OCI-LY1 (cell line): ENCODE measurements at regions not wholly inside any gene's neighbourhood (a gene's known extent, or its start where the extent isn't known, plus 50 kb on each side); places are given as distances from the start of the nearest gene placed in this dataset.

Source experiments
- CTCF ChIP-seq: fragments of 200-600 bp; sonication (generic), shearing (Covaris generic); IDR thresholded peaks from 2 replicates; pipeline ENCODE4 v1.5.1; 2017; ENCODE audit warnings: mild to moderate bottlenecking, antibody characterized with exemption, low read length, moderate library complexity, mixed read lengths
- EZH2 ChIP-seq: fragments of 200-600 bp; sonication (generic), shearing (Covaris generic); IDR thresholded peaks from 2 replicates; pipeline ENCODE4 v1.8.0; 2017; ENCODE audit warnings: borderline replicate concordance, mixed run types, mild to moderate bottlenecking, antibody characterized with exemption, low read length, moderate library complexity, mixed read lengths

- no peak for TF ChIP-seq CTCF
- no peak for TF ChIP-seq EZH2
Observed at GRCh38 chr4:42809419-42810084, 83.0 kb upstream of the GRXCR1 start.
